ENCODE measurements at regions not wholly inside any gene's neighbourhood (a gene's known extent, or its start where the extent isn't known, plus 50 kb on each side); places are given as distances from the start of the nearest gene placed in this dataset.

DNA sequence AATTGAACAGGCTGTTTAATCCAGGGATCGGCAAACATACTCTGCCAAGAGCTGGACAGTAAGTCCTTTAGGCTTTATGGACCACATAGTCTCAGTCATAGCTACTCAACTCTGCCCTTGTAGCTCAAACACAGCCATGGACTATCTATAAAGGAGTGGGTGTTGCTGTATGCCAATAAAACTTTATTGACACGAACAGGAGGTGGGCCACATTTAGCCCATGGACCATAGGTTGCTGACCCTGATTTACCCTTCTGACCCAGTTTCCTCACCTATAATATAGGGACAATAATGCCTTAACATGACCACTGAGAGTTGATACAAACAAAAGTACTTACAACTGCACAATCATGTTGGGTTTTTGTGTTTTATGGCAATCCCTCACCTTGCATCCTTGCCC is 257.0 kb upstream of the SDK2 start:
- ChIA-PET CTCF (no interaction called here), POLR2A (ENCODE audit: unreplicated experiment) (no interaction called here)
- Histone ChIP-seq H3K9me3 (ENCODE audit: low read length) (no peaks in the 10 kb centered on the region), H3K4me3 (ENCODE audit: low read length) (no peak overlapping the region), H3F3A (ENCODE audit: low read length, unreplicated experiment) (no peaks in the 10 kb centered on the region), H3K9ac (ENCODE audit: low read length) (no peak overlapping the region), H3K36me3 (ENCODE audit: low read depth, low read length) (no peaks in the 10 kb centered on the region), H3K9me2 (replicated peaks; ENCODE audit: low read length) (no peaks in the 10 kb centered on the region), H3K4me1 (ENCODE audit: insufficient read depth, low read length) (no peaks in the 10 kb centered on the region), H3K79me2 (ENCODE audit: low read length) (no peaks in the 10 kb centered on the region), H3K27me3 (ENCODE audit: low read length) (peaks cover 63% of the 10 kb centered on the region), H3K4me2 (ENCODE audit: low read length) (no peak overlapping the region), H3K27ac (ENCODE audit: low read length) (no peak overlapping the region), H4K20me1 (ENCODE audit: low read length) (no peaks in the 10 kb centered on the region), H2AFZ (ENCODE audit: low read length) (no peak overlapping the region)
- TF ChIP-seq EZH2 (IDR thresholded peaks at IDR 0.05; ENCODE audit: low read length, unreplicated experiment) = no peak
- TF ChIP-seq, protein P1, sequence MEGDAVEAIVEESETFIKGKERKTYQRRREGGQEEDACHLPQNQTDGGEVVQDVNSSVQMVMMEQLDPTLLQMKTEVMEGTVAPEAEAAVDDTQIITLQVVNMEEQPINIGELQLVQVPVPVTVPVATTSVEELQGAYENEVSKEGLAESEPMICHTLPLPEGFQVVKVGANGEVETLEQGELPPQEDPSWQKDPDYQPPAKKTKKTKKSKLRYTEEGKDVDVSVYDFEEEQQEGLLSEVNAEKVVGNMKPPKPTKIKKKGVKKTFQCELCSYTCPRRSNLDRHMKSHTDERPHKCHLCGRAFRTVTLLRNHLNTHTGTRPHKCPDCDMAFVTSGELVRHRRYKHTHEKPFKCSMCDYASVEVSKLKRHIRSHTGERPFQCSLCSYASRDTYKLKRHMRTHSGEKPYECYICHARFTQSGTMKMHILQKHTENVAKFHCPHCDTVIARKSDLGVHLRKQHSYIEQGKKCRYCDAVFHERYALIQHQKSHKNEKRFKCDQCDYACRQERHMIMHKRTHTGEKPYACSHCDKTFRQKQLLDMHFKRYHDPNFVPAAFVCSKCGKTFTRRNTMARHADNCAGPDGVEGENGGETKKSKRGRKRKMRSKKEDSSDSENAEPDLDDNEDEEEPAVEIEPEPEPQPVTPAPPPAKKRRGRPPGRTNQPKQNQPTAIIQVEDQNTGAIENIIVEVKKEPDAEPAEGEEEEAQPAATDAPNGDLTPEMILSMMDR (conservative IDR thresholded peaks at IDR 0.05; ENCODE audit: low read depth, low read length) = no peak
- TF ChIP-seq EZH2phosphoT487 (IDR thresholded peaks at IDR 0.05; ENCODE audit: borderline replicate concordance, low read length) = no peak
- intact Hi-C loops (cut with micrococcal nuclease) = no loop called here
- no peak for DNase-seq
- ATAC-seq = no peak
- no TSS peak for BruUV-seq (replicated peaks)

DNA sequence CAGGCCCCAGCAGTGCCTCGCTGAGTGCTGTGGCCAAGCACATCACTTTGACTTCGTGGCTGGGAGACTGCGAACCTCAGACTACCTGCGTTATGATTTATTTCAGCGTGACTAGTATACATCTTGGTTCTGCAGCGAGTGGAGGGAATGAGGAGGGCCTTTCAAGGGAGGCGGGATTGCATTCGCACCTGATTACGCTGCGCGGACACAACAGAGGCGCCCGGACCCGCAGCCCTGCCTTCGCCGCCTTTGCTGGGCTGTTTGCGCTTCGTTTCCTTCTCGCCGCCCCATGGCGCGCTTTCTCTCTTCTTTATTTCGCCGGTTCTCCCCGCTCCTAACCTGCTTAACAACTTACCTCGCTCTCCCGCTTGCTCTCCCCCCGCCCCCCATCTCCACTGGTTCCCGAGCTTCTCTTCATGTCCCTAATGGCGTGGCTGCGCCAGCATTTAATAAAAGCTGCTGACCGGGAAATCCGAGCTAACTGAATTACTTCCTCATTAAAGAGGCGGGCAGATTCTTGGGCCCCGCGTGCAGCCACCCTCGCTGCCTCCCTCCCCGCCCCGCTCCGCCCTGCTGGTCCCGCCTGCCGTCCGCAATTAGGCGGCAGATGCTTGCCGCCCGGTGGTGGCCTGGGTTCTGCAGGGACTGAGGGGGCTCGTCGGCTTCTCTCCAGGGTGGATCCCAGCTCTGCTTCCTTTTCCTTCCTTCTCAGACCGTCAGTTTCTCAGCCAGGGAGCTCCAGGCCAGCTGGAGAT is 257.6 kb upstream of the SDK2 start:
- no peaks in the 10 kb centered on the region for H3K4me1 ChIP-seq (ENCODE audit: insufficient read depth, low read length)
- no peak for DNase-seq
- no peaks in the 10 kb centered on the region for H3F3A ChIP-seq (ENCODE audit: low read length, unreplicated experiment)
- no peak overlapping the region for H3K9ac ChIP-seq (ENCODE audit: low read length)
- no peak overlapping the region for H3K27ac ChIP-seq (ENCODE audit: low read length)
- BruUV-seq (replicated peaks) = no TSS peak
- no peaks in the 10 kb centered on the region for H3K79me2 ChIP-seq (ENCODE audit: low read length)
- no peak for TF ChIP-seq EZH2 (IDR thresholded peaks at IDR 0.05; ENCODE audit: low read length, unreplicated experiment)
- TF ChIP-seq, protein P1 (conservative IDR thresholded peaks at IDR 0.05; ENCODE audit: low read depth, low read length) = no peak
- TF ChIP-seq EZH2phosphoT487 (IDR thresholded peaks at IDR 0.05; ENCODE audit: borderline replicate concordance, low read length) = no peak
- ATAC-seq = no peak
- H3K36me3 ChIP-seq (ENCODE audit: low read depth, low read length) = no peaks in the 10 kb centered on the region
- no peak overlapping the region for H3K4me2 ChIP-seq (ENCODE audit: low read length)
- no peaks in the 10 kb centered on the region for H4K20me1 ChIP-seq (ENCODE audit: low read length)
- ChIA-PET POLR2A (ENCODE audit: unreplicated experiment) (no interaction called here), CTCF (no interaction called here)
- intact Hi-C loops (cut with micrococcal nuclease) = no loop called here
- no peak overlapping the region for H3K4me3 ChIP-seq (ENCODE audit: low read length)
- H3K9me2 ChIP-seq (replicated peaks; ENCODE audit: low read length) = no peaks in the 10 kb centered on the region
- H3K9me3 ChIP-seq (ENCODE audit: low read length) = no peaks in the 10 kb centered on the region
- no peak overlapping the region for H2AFZ ChIP-seq (ENCODE audit: low read length)
- H3K27me3 ChIP-seq (ENCODE audit: low read length) = peaks cover 63% of the 10 kb centered on the region

DNA sequence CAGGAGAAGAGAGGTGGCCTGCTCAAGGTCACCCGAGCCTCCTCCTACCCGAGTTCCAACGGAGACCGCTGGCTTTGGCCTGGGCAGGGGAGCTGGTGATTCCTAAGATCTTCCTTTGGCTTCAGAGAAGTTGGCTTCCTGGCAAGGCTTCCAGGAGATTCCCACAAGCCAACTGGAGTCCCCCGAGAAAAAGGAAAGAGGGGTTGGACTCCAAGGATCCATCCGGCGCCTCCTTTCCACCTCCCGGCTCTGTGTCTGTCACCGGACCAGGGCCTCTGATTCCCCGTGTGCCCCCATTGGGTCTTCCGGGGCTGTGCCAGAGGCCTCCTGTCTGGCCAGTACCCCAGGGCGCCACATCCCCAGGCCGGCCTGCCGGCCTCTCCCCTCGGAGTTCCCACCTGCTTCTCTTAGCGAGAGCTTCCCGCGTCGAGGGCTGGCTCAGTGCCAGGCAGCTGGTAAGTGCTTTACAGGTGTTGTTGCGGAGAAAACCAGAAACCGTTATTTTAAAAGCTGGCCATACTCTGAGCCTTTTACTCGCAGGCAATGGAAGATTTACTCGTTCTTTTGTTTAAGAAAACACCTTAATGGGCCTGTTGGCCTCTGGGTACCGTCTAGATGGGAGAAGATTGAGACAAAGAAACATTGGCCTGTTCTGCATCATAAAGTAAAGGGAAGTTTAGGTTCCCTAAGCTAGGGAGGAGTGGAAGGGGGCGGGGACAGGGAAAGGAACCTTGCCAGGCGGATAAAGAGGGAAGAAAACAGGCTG is 258.4 kb upstream of the SDK2 start:
- intact Hi-C loops (cut with micrococcal nuclease) = no loop called here
- Histone ChIP-seq H3F3A (ENCODE audit: low read length, unreplicated experiment) (no peaks in the 10 kb centered on the region), H3K4me2 (ENCODE audit: low read length) (no peak overlapping the region), H3K27ac (ENCODE audit: low read length) (no peak overlapping the region), H3K9me2 (replicated peaks; ENCODE audit: low read length) (no peaks in the 10 kb centered on the region), H3K9ac (ENCODE audit: low read length) (no peak overlapping the region), H2AFZ (ENCODE audit: low read length) (no peak overlapping the region), H3K79me2 (ENCODE audit: low read length) (no peaks in the 10 kb centered on the region), H3K9me3 (ENCODE audit: low read length) (no peaks in the 10 kb centered on the region), H4K20me1 (ENCODE audit: low read length) (no peaks in the 10 kb centered on the region), H3K4me1 (ENCODE audit: insufficient read depth, low read length) (no peaks in the 10 kb centered on the region), H3K27me3 (ENCODE audit: low read length) (peaks cover 63% of the 10 kb centered on the region), H3K36me3 (ENCODE audit: low read depth, low read length) (no peaks in the 10 kb centered on the region), H3K4me3 (ENCODE audit: low read length) (no peak overlapping the region)
- ChIA-PET CTCF (no interaction called here), POLR2A (ENCODE audit: unreplicated experiment) (no interaction called here)
- TF ChIP-seq, protein P1 (conservative IDR thresholded peaks at IDR 0.05; ENCODE audit: low read depth, low read length) = no peak
- TF ChIP-seq EZH2 (IDR thresholded peaks at IDR 0.05; ENCODE audit: low read length, unreplicated experiment) (no peak), EZH2phosphoT487 (IDR thresholded peaks at IDR 0.05; ENCODE audit: borderline replicate concordance, low read length) (no peak)
- no peak for ATAC-seq
- no peak for DNase-seq
- BruUV-seq (replicated peaks) = no TSS peak

All from PC-3 (cell line).